ENCODE measurements at regions not wholly inside any gene's neighbourhood (a gene's known extent, or its start where the extent isn't known, plus 50 kb on each side); places are given as distances from the start of the nearest gene placed in this dataset.

- H3K36me3 Mint-ChIP-seq (ENCODE audit: low read depth), result no peaks in the 10 kb centered on the region
- intact Hi-C loops (cut with micrococcal nuclease), result loop anchor here (5.0 to 10.0 kb wide), 2 partner anchors 42 to 199 kb away; no protein-coding TSS in a partner anchor
- no peaks in the 10 kb centered on the region for H3K9me3 Mint-ChIP-seq
- H3K4me1 Mint-ChIP-seq (ENCODE audit: low read depth), result peaks cover 63% of the 10 kb centered on the region
- peaks cover 2% of the 10 kb centered on the region for H3K27me3 Mint-ChIP-seq
- H3K27ac Mint-ChIP-seq, result peak overlapping the region; percentile 61
- H3K4me3 Mint-ChIP-seq, result no peak overlapping the region
Measured at GRCh38 chr1:229025576-229025975, 245.3 kb upstream of the RAB4A start.

DNA sequence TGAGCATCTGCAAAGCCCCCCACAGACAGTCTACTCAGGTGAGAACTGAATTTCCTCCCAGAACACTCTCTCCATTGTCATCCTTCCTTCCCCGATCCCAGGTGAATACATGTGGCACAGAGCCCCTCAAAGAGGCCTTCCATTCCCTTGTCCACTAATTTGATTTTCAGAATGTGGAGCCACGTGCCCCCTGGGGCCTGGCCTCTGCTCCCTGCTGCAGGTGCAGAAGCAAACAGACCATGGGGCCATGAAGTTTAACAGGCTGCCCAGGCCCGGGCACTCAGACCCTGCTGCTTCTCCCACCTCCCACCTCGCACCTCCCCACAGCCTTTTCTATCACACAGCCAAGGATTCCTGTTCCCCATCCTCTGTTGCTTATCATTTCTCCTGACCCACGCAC is 243.8 kb upstream of the RAB4A start:
- H3K9me3 Mint-ChIP-seq, result no peaks in the 10 kb centered on the region
- H3K27ac Mint-ChIP-seq, result peak overlapping the region; percentile 0
- intact Hi-C loops (cut with micrococcal nuclease), result loop anchor here (5.0 to 10.0 kb wide), 2 partner anchors 40 to 198 kb away; no protein-coding TSS in a partner anchor
- H3K27me3 Mint-ChIP-seq, result peaks cover 8% of the 10 kb centered on the region
- peaks cover 66% of the 10 kb centered on the region for H3K4me1 Mint-ChIP-seq (ENCODE audit: low read depth)
- H3K4me3 Mint-ChIP-seq, result peak overlapping the region; percentile 9
- no peaks in the 10 kb centered on the region for H3K36me3 Mint-ChIP-seq (ENCODE audit: low read depth)

- intact Hi-C loops (cut with micrococcal nuclease), result loop anchor here (5.0 to 10.0 kb wide), 2 partner anchors 40 to 197 kb away; no protein-coding TSS in a partner anchor
- peak overlapping the region; percentile 0 for H3K27ac Mint-ChIP-seq
- peaks cover 8% of the 10 kb centered on the region for H3K27me3 Mint-ChIP-seq
- H3K4me3 Mint-ChIP-seq, result peak overlapping the region; percentile 9
- H3K9me3 Mint-ChIP-seq, result no peaks in the 10 kb centered on the region
- H3K4me1 Mint-ChIP-seq (ENCODE audit: low read depth), result peaks cover 66% of the 10 kb centered on the region
- H3K36me3 Mint-ChIP-seq (ENCODE audit: low read depth), result no peaks in the 10 kb centered on the region
Measured at GRCh38 chr1:229027622-229028182, 243.2 kb upstream of the RAB4A start.

GRCh38 chr1:229028544-229028943 is 242.4 kb upstream of the RAB4A start:
- Mint-ChIP-seq H3K27ac (no peak overlapping the region), H3K4me1 (ENCODE audit: low read depth) (peaks cover 66% of the 10 kb centered on the region)

GRCh38 chr1:229028987-229029878 is 241.7 kb upstream of the RAB4A start:
- H3K27me3 Mint-ChIP-seq, result peaks cover 8% of the 10 kb centered on the region
- no peaks in the 10 kb centered on the region for H3K9me3 Mint-ChIP-seq
- no peak overlapping the region for H3K27ac Mint-ChIP-seq
- no peak overlapping the region for H3K4me3 Mint-ChIP-seq
- H3K36me3 Mint-ChIP-seq (ENCODE audit: low read depth), result no peaks in the 10 kb centered on the region
- H3K4me1 Mint-ChIP-seq (ENCODE audit: low read depth), result peaks cover 62% of the 10 kb centered on the region
- intact Hi-C loops (cut with micrococcal nuclease), result loop anchor here (5.0 to 10.0 kb wide), 2 partner anchors 38 to 196 kb away; no protein-coding TSS in a partner anchor

More at GRCh38 chr1:229028544-229028943, 242.4 kb upstream of the RAB4A start:
- Mint-ChIP-seq H3K36me3 (ENCODE audit: low read depth) (no peaks in the 10 kb centered on the region), H3K27me3 (peaks cover 8% of the 10 kb centered on the region), H3K4me3 (no peak overlapping the region), H3K9me3 (no peaks in the 10 kb centered on the region)
- intact Hi-C loops (cut with micrococcal nuclease), result loop anchor here (5.0 to 10.0 kb wide), 2 partner anchors 39 to 196 kb away; no protein-coding TSS in a partner anchor

GRCh38 chr1:229029879-229030235 is 241.1 kb upstream of the RAB4A start:
- peaks cover 8% of the 10 kb centered on the region for H3K27me3 Mint-ChIP-seq
- H3K36me3 Mint-ChIP-seq (ENCODE audit: low read depth), result no peaks in the 10 kb centered on the region
- no peaks in the 10 kb centered on the region for H3K9me3 Mint-ChIP-seq
- H3K27ac Mint-ChIP-seq, result no peak overlapping the region
- peaks cover 56% of the 10 kb centered on the region for H3K4me1 Mint-ChIP-seq (ENCODE audit: low read depth)
- intact Hi-C loops (cut with micrococcal nuclease), result loop anchor here (5.0 to 10.0 kb wide), 2 partner anchors 37 to 195 kb away; no protein-coding TSS in a partner anchor
- no peak overlapping the region for H3K4me3 Mint-ChIP-seq

DNA sequence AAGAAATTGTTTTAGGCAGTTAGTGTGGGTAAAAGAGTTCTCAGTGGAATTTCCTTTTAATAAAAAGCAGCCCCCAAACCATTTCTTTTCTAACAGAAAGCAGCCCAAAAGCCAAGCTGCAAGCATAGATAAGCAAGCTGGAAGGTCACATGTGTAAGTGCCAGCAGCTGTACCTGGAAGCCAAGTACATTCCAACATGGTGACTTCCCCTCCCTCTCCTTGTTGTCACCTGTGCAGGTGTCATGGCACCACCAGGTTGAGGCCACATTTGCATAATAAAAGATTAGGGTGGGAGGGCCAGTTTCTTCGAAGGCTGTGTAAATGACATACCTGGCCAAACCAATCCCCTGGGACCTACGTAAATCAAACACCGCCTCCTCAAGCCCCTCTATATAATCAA is 240.3 kb upstream of the RAB4A start:
- intact Hi-C loops (cut with micrococcal nuclease), result no loop called here
- Mint-ChIP-seq H3K27me3 (peaks cover 8% of the 10 kb centered on the region), H3K4me3 (no peak overlapping the region), H3K27ac (no peak overlapping the region), H3K4me1 (ENCODE audit: low read depth) (peaks cover 50% of the 10 kb centered on the region), H3K36me3 (ENCODE audit: low read depth) (no peaks in the 10 kb centered on the region), H3K9me3 (no peaks in the 10 kb centered on the region)

GRCh38 chr1:229031061-229031460 is 239.8 kb upstream of the RAB4A start:
- H3K4me1 Mint-ChIP-seq (ENCODE audit: low read depth), result peaks cover 55% of the 10 kb centered on the region
- H3K4me3 Mint-ChIP-seq, result peak overlapping the region; percentile 30
- no peaks in the 10 kb centered on the region for H3K36me3 Mint-ChIP-seq (ENCODE audit: low read depth)
- no peak overlapping the region for H3K27ac Mint-ChIP-seq
- intact Hi-C loops (cut with micrococcal nuclease), result no loop called here
- peaks cover 8% of the 10 kb centered on the region for H3K27me3 Mint-ChIP-seq
- no peaks in the 10 kb centered on the region for H3K9me3 Mint-ChIP-seq

GRCh38 chr1:229031481-229032341 is 239.2 kb upstream of the RAB4A start:
- Mint-ChIP-seq H3K27ac (no peak overlapping the region), H3K36me3 (ENCODE audit: low read depth) (no peaks in the 10 kb centered on the region), H3K4me3 (no peak overlapping the region), H3K27me3 (peaks cover 8% of the 10 kb centered on the region), H3K4me1 (ENCODE audit: low read depth) (peaks cover 55% of the 10 kb centered on the region), H3K9me3 (no peaks in the 10 kb centered on the region)
- intact Hi-C loops (cut with micrococcal nuclease), result no loop called here

DNA sequence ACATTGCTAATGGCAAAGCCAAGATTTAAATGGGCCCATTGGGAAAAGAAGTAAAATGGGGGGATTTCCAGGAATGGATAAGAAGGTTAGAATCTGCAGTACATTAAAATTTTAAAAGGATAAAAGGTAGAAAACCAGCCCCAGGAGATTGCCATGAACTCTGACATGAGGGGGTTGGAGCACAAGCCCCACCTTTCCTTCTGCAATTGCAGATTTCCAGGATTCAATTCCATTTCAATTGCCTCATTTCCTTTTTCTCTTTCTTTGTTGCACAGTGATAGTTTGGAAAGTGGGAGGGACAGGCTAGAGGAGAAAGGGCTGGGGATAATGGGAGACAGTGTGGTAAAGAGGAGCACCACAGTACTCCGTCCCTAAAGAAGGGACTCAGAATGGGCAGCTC is 238.5 kb upstream of the RAB4A start:
- peaks cover 6% of the 10 kb centered on the region for H3K27me3 Mint-ChIP-seq
- H3K36me3 Mint-ChIP-seq (ENCODE audit: low read depth), result no peaks in the 10 kb centered on the region

GRCh38 chr1:229033480-229033879 is 237.4 kb upstream of the RAB4A start:
- H3K27ac Mint-ChIP-seq, result no peak overlapping the region
- intact Hi-C loops (cut with micrococcal nuclease), result no loop called here

More for the DNA sequence above, 238.5 kb upstream of the RAB4A start:
- Mint-ChIP-seq H3K9me3 (no peaks in the 10 kb centered on the region), H3K4me1 (ENCODE audit: low read depth) (peaks cover 48% of the 10 kb centered on the region), H3K4me3 (no peak overlapping the region), H3K27ac (no peak overlapping the region)
- intact Hi-C loops (cut with micrococcal nuclease), result no loop called here

DNA sequence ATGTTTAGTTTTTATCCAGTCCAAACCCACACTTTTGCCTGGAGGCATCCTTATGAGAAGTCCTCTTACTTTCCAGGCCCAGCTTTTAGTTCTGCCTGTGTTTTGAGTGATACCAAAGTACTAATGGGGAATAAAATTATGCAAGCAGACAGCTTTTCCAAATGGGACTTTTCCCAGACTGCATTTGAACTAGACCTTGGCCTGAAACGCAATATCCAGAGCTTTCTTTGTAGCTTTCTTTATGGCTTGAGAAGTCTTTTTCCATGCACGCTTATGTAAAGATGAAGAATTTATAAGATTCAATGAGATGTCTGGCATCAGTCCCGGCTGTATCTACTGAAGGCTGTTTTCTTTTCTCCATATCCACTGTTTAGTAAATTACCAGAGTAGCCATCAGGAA is 236.6 kb upstream of the RAB4A start:
- no peak overlapping the region for H3K4me3 Mint-ChIP-seq
- H3K4me1 Mint-ChIP-seq (ENCODE audit: low read depth), result peaks cover 48% of the 10 kb centered on the region

More at GRCh38 chr1:229033480-229033879, 237.4 kb upstream of the RAB4A start:
- Mint-ChIP-seq H3K4me3 (no peak overlapping the region), H3K27me3 (peaks cover 6% of the 10 kb centered on the region), H3K4me1 (ENCODE audit: low read depth) (peaks cover 40% of the 10 kb centered on the region), H3K9me3 (no peaks in the 10 kb centered on the region), H3K36me3 (ENCODE audit: low read depth) (no peaks in the 10 kb centered on the region)

GRCh38 chr1:229035054-229035747 is 235.7 kb upstream of the RAB4A start:
- Mint-ChIP-seq H3K27me3 (peaks cover 6% of the 10 kb centered on the region), H3K36me3 (ENCODE audit: low read depth) (no peaks in the 10 kb centered on the region), H3K9me3 (no peaks in the 10 kb centered on the region), H3K27ac (no peak overlapping the region), H3K4me1 (ENCODE audit: low read depth) (peaks cover 48% of the 10 kb centered on the region), H3K4me3 (no peak overlapping the region)
- intact Hi-C loops (cut with micrococcal nuclease), result no loop called here

More for the DNA sequence above, 236.6 kb upstream of the RAB4A start:
- intact Hi-C loops (cut with micrococcal nuclease), result no loop called here
- Mint-ChIP-seq H3K9me3 (no peaks in the 10 kb centered on the region), H3K27ac (no peak overlapping the region), H3K27me3 (peaks cover 6% of the 10 kb centered on the region), H3K36me3 (ENCODE audit: low read depth) (no peaks in the 10 kb centered on the region)
